ENCODE measurements at regions not wholly inside any gene's neighbourhood (a gene's known extent, or its start where the extent isn't known, plus 50 kb on each side); places are given as distances from the start of the nearest gene placed in this dataset.
A peak's percentile ranks its signal among the peaks of the same experiment; 100 is the strongest.

- no peak for DNase-seq
- H3K4me2 ChIP-seq (replicated peaks; ENCODE audit: extremely low read depth, low read length, poor library complexity, severe bottlenecking) = peak overlapping the region; percentile 69
- Mint-ChIP-seq H3K4me3 (peak overlapping the region; percentile 31 to 59), H3K27me3 (ENCODE audit: low read depth in 3 of 3) (peaks cover 0 to 6% (median 6%) of the 10 kb centered on the region in 3 donors), H3K36me3 (no peaks in the 10 kb centered on the region), H3K27ac (no peak overlapping the region), H3K4me1 (peaks cover 36% of the 10 kb centered on the region), H3K9me3 (peaks cover 0 to 4% (median 0%) of the 10 kb centered on the region in 7 donors)
- H3K36me3 ChIP-seq (replicated peaks in 1 of 2; ENCODE audit: control insufficient read depth in 1 of 2, insufficient read depth in 2 of 2, low read length in 2 of 2) = no peaks in the 10 kb centered on the region
- peak overlapping the region; percentile 42 for H3K9ac ChIP-seq (ENCODE audit: insufficient read depth, low read length, poor library complexity, severe bottlenecking)
- intact Hi-C loops (cut with micrococcal nuclease) = no loop called here
- peak overlapping the region; percentile 72 for H2AFZ ChIP-seq (ENCODE audit: insufficient read depth, low read depth, low read length, poor library complexity, severe bottlenecking)
- no peaks in the 10 kb centered on the region for H4K20me1 ChIP-seq (ENCODE audit: insufficient read depth, low read length)
- H3K79me2 ChIP-seq (ENCODE audit: insufficient read depth, low read length) = no peaks in the 10 kb centered on the region
- H3K9me3 ChIP-seq (replicated peaks in 1 of 2; ENCODE audit: control insufficient read depth in 1 of 2, insufficient read depth in 1 of 2, low read length in 2 of 2) = no peaks in the 10 kb centered on the region
- no peak overlapping the region for H3K27ac ChIP-seq (ENCODE audit: low read depth in 1 of 2, low read length in 2 of 2)
- H3K4me1 ChIP-seq (ENCODE audit: control insufficient read depth in 1 of 2, insufficient read depth in 2 of 2, low read length in 2 of 2) = peaks cover 23 to 37% of the 10 kb centered on the region in 2 donors
- H3K4me3 ChIP-seq (replicated peaks in 1 of 3; ENCODE audit: low read depth in 2 of 3, low read length in 3 of 3) = peak overlapping the region in 1 of 3 experiments; percentile 52
- H3K27me3 ChIP-seq (ENCODE audit: control insufficient read depth in 2 of 2, insufficient read depth in 2 of 2, low read length in 2 of 2) = no peaks in the 10 kb centered on the region
- WGBS (ENCODE audit: insufficient coverage) = 64% methylated on average over 16 of the region's 22 CpGs
- no peak for TF ChIP-seq CTCF (IDR thresholded peaks at IDR 0.05)
Measured at GRCh38 chr2:239750929-239751678, 274.0 kb downstream of the NDUFA10 start.

GRCh38 chr2:239750045-239750835, 274.9 kb downstream of the NDUFA10 start:
- TF ChIP-seq CTCF (IDR thresholded peaks at IDR 0.05) = no peak
- H3K4me2 ChIP-seq (replicated peaks; ENCODE audit: extremely low read depth, low read length, poor library complexity, severe bottlenecking) = no peak overlapping the region
- peaks cover 23 to 34% of the 10 kb centered on the region in 2 donors for H3K4me1 ChIP-seq (ENCODE audit: control insufficient read depth in 1 of 2, insufficient read depth in 2 of 2, low read length in 2 of 2)
- 96% methylated on average over 27 of the region's 29 CpGs for WGBS (ENCODE audit: insufficient coverage)
- H4K20me1 ChIP-seq (ENCODE audit: insufficient read depth, low read length) = no peaks in the 10 kb centered on the region
- H3K27me3 ChIP-seq (ENCODE audit: control insufficient read depth in 2 of 2, insufficient read depth in 2 of 2, low read length in 2 of 2) = no peaks in the 10 kb centered on the region
- Mint-ChIP-seq H3K9me3 (peaks cover 0 to 4% (median 0%) of the 10 kb centered on the region in 7 donors), H3K27me3 (ENCODE audit: low read depth in 3 of 3) (peaks cover 0 to 7% (median 6%) of the 10 kb centered on the region in 3 donors), H3K4me1 (peaks cover 31% of the 10 kb centered on the region), H3K27ac (peak overlapping the region in 1 of 7 donors; percentile 6), H3K36me3 (no peaks in the 10 kb centered on the region), H3K4me3 (no peak overlapping the region)
- DNase-seq = no peak
- no peak overlapping the region for H3K9ac ChIP-seq (ENCODE audit: insufficient read depth, low read length, poor library complexity, severe bottlenecking)
- no peak overlapping the region for H3K4me3 ChIP-seq (replicated peaks in 1 of 3; ENCODE audit: low read depth in 2 of 3, low read length in 3 of 3)
- H2AFZ ChIP-seq (ENCODE audit: insufficient read depth, low read depth, low read length, poor library complexity, severe bottlenecking) = no peak overlapping the region
- H3K79me2 ChIP-seq (ENCODE audit: insufficient read depth, low read length) = no peaks in the 10 kb centered on the region
- H3K9me3 ChIP-seq (replicated peaks in 1 of 2; ENCODE audit: control insufficient read depth in 1 of 2, insufficient read depth in 1 of 2, low read length in 2 of 2) = no peaks in the 10 kb centered on the region
- no peak overlapping the region for H3K27ac ChIP-seq (ENCODE audit: low read depth in 1 of 2, low read length in 2 of 2)
- intact Hi-C loops (cut with micrococcal nuclease) = no loop called here
- H3K36me3 ChIP-seq (replicated peaks in 1 of 2; ENCODE audit: control insufficient read depth in 1 of 2, insufficient read depth in 2 of 2, low read length in 2 of 2) = no peaks in the 10 kb centered on the region
